GM23338 (cell line): ENCODE measurements at regions not wholly inside any gene's neighbourhood (a gene's known extent, or its start where the extent isn't known, plus 50 kb on each side); places are given as distances from the start of the nearest gene placed in this dataset.

Experiments used
- ATAC-seq: fragments of 200-7000 bp; cut with Tn5 transposase; 3 replicates; pipeline ENCODE4 v1.9.1; 2020
- DNase-seq: peaks from one replicate; pipeline ENCODE4 v3.0.0-alpha.2; 2015; ENCODE audit warnings: low spot score
- H2AFZ ChIP-seq: fragments of 200-600 bp; sonication (generic); 2 replicates; pipeline ENCODE4 v1.8.0; 2016; ENCODE audit warnings: antibody characterized with exemption, mild to moderate bottlenecking, moderate library complexity
- H3F3A ChIP-seq: fragments of 200-600 bp; sonication (generic); replicated peaks from 2 replicates; pipeline ENCODE4 v1.8.0; 2017; ENCODE audit warnings: antibody characterized with exemption, mixed run types, low read depth
- H3K27ac ChIP-seq: fragments of 200-600 bp; sonication (generic); 2 replicates; pipeline ENCODE4 v1.6.1; 2016; ENCODE audit warnings: low read depth
- H3K27me3 ChIP-seq: fragments of 200-600 bp; sonication (generic); 2 replicates; pipeline ENCODE4 v1.8.0; 2016; ENCODE audit warnings: mild to moderate bottlenecking, mixed run types, moderate library complexity; ENCODE audit not compliant: insufficient read depth
- H3K36me3 ChIP-seq: fragments of 200-600 bp; sonication (generic); 2 replicates; pipeline ENCODE4 v1.8.0; 2016; ENCODE audit warnings: mild to moderate bottlenecking; ENCODE audit not compliant: insufficient read depth
- H3K4me1 ChIP-seq: fragments of 200-600 bp; sonication (generic); 2 replicates; pipeline ENCODE4 v1.8.0; 2016; ENCODE audit warnings: mild to moderate bottlenecking, moderate library complexity; ENCODE audit not compliant: insufficient read depth
- H3K4me2 ChIP-seq: fragments of 200-600 bp; sonication (generic); 2 replicates; pipeline ENCODE4 v1.7.1; 2017; ENCODE audit warnings: mixed run types
- H3K4me3 ChIP-seq: fragments of 200-600 bp; sonication (generic); 2 replicates; pipeline ENCODE4 v1.6.1; 2016; ENCODE audit warnings: mixed run types
- H3K79me2 ChIP-seq: fragments of 200-600 bp; sonication (generic); replicated peaks from 2 replicates; pipeline ENCODE4 v1.8.0; 2017; ENCODE audit warnings: mild to moderate bottlenecking; ENCODE audit not compliant: insufficient read depth
- H3K9me2 ChIP-seq: fragments of 200-600 bp; sonication (generic); 2 replicates; pipeline ENCODE4 v1.8.0; 2017; ENCODE audit not compliant: insufficient read depth
- H4K20me1 ChIP-seq: fragments of 200-600 bp; sonication (generic); replicated peaks from 2 replicates; pipeline ENCODE4 v1.8.0; 2017; ENCODE audit warnings: mild to moderate bottlenecking; ENCODE audit not compliant: insufficient read depth
- H3K27ac Mint-ChIP-seq: 2 replicates; pipeline ENCODE4 v1.8.0; 2020; ENCODE audit warnings: inconsistent platforms, mild to moderate bottlenecking, moderate library complexity, mixed read lengths
- H3K27me3 Mint-ChIP-seq: 3 replicates; pipeline ENCODE4 v1.8.0; 2022; ENCODE audit warnings: low read depth, mild to moderate bottlenecking, moderate library complexity, mixed read lengths, inconsistent platforms; ENCODE audit not compliant: insufficient read depth, poor library complexity
- H3K36me3 Mint-ChIP-seq: 3 replicates; pipeline ENCODE4 v1.8.0; 2021; ENCODE audit warnings: low read depth, mild to moderate bottlenecking, inconsistent platforms, moderate library complexity, mixed read lengths
- H3K4me1 Mint-ChIP-seq: 3 replicates; pipeline ENCODE4 v1.8.0; 2020; ENCODE audit warnings: mild to moderate bottlenecking, inconsistent platforms, mixed read lengths
- H3K4me3 Mint-ChIP-seq: 3 replicates; pipeline ENCODE4 v1.8.0; 2021; ENCODE audit warnings: moderate library complexity, mild to moderate bottlenecking, inconsistent platforms, mixed read lengths
- H3K9me3 Mint-ChIP-seq: 3 replicates; pipeline ENCODE4 v1.8.0; 2020; ENCODE audit warnings: moderate library complexity, mild to moderate bottlenecking, inconsistent platforms, mixed read lengths
- CREB1 ChIP-seq: fragments of 250-450 bp; sonication (Bioruptor Pico); IDR thresholded peaks from 2 replicates; pipeline ENCODE4 v1.5.0; 2020; ENCODE audit warnings: low read depth, mild to moderate bottlenecking, moderate library complexity
- CTCF ChIP-seq, 2 experiments: fragments of 200-600 bp in 1 of 2; sonication (generic) in 1 of 2; conservative IDR thresholded peaks; 2 replicates each; pipeline versions ENCODE4 v1.5.1 to v1.6.1; 2016 to 2017; ENCODE audit warnings: antibody characterized with exemption in 2 of 2, low read depth in 2 of 2, mild to moderate bottlenecking in 2 of 2, moderate library complexity in 1 of 2
- ETS1 ChIP-seq: IDR thresholded peaks from 2 replicates; pipeline ENCODE4 v1.6.1; 2016; ENCODE audit warnings: antibody characterized with exemption
- EZH2 ChIP-seq: fragments of 200-600 bp; sonication (generic); IDR thresholded peaks from one replicate; pipeline ENCODE4 v1.8.0; 2017; ENCODE audit warnings: antibody characterized with exemption, mild to moderate bottlenecking, low read depth; ENCODE audit not compliant: unreplicated experiment
- EZH2phosphoT487 ChIP-seq: fragments of 200-600 bp; sonication (generic); IDR thresholded peaks from one replicate; pipeline ENCODE4 v1.8.1; 2018; ENCODE audit warnings: antibody characterized with exemption; ENCODE audit not compliant: unreplicated experiment
- JUNB ChIP-seq: IDR thresholded peaks from one replicate; pipeline ENCODE4 v1.6.1; 2016; ENCODE audit warnings: antibody characterized with exemption; ENCODE audit not compliant: unreplicated experiment
- NANOG ChIP-seq: IDR thresholded peaks from 2 replicates; pipeline ENCODE4 v1.6.1; 2016; ENCODE audit warnings: antibody characterized with exemption, borderline replicate concordance
- POLR2AphosphoS5 ChIP-seq: IDR thresholded peaks from 2 replicates; pipeline ENCODE4 v1.6.1; 2016; ENCODE audit warnings: antibody characterized with exemption, low read depth
- REST ChIP-seq: IDR thresholded peaks from one replicate; pipeline ENCODE4 v1.6.1; 2018; ENCODE audit warnings: antibody characterized with exemption; ENCODE audit not compliant: unreplicated experiment
- STAT1 ChIP-seq: IDR thresholded peaks from one replicate; pipeline ENCODE4 v1.6.1; 2016; ENCODE audit warnings: antibody characterized with exemption; ENCODE audit not compliant: unreplicated experiment
- ZNF114 ChIP-seq: fragments of 250-450 bp; sonication (Bioruptor Pico); IDR thresholded peaks from 2 replicates; pipeline ENCODE4 v1.5.0; 2020; ENCODE audit warnings: mild to moderate bottlenecking, moderate library complexity
- ZNF331 ChIP-seq: fragments of 250-450 bp; sonication (Bioruptor Pico); IDR thresholded peaks from 2 replicates; pipeline ENCODE4 v1.5.0; 2020; ENCODE audit warnings: low read depth, mild to moderate bottlenecking, moderate library complexity
- ZNF462 ChIP-seq: fragments of 250-450 bp; sonication (Bioruptor Pico); IDR thresholded peaks from 2 replicates; pipeline ENCODE4 v1.5.0; 2020; ENCODE audit warnings: mild to moderate bottlenecking, moderate library complexity

- H3K27ac Mint-ChIP-seq, result no peak overlapping the region
- H3K4me3 ChIP-seq, result peak overlapping the region; percentile 51; the same call in 1 of the 2 replicates
- H3K4me3 Mint-ChIP-seq, result no peak overlapping the region
Observed at GRCh38 chr2:201969938-201970785, 63.5 kb upstream of the FZD7 start.

More at GRCh38 chr2:201969938-201970785, 63.5 kb upstream of the FZD7 start:
- no peak for TF ChIP-seq ZNF462
- TF ChIP-seq STAT1, result no peak
- no peak for TF ChIP-seq CTCF (conservative IDR thresholded peaks at IDR 0.05; ENCODE audit: low read depth in 2 of 2)
- no peak for TF ChIP-seq ZNF331 (CRISPR knock-in tag)
- TF ChIP-seq NANOG, result no peak
- no peak for TF ChIP-seq ETS1
- no peak for TF ChIP-seq REST
- TF ChIP-seq CREB1 (CRISPR knock-in tag), result no peak
- no peak for TF ChIP-seq ZNF114 (CRISPR knock-in tag)
- no peak for TF ChIP-seq EZH2
- no peak for TF ChIP-seq EZH2phosphoT487
- no peak for TF ChIP-seq JUNB
- no peak for TF ChIP-seq POLR2AphosphoS5
- peaks cover 52% of the 10 kb centered on the region for H3K4me1 ChIP-seq
- H3K9me2 ChIP-seq, result peaks cover 9% of the 10 kb centered on the region; the same call in 1 of the 2 replicates
- H3K4me2 ChIP-seq, result peak overlapping the region; percentile 92
- Mint-ChIP-seq H3K4me1 (peaks cover 69% of the 10 kb centered on the region), H3K9me3 (peaks cover 12% of the 10 kb centered on the region; the same call in 2 of the 3 replicates), H3K36me3 (peaks cover 44% of the 10 kb centered on the region), H3K27me3 (peaks cover 16% of the 10 kb centered on the region)
- ATAC-seq (no peak), DNase-seq (no peak)
- no peaks in the 10 kb centered on the region for H3K27me3 ChIP-seq
- H3F3A ChIP-seq, result peaks cover 13% of the 10 kb centered on the region
- H3K27ac ChIP-seq, result no peak overlapping the region
- H2AFZ ChIP-seq, result no peak overlapping the region
- no peaks in the 10 kb centered on the region for H4K20me1 ChIP-seq
- H3K36me3 ChIP-seq, result no peaks in the 10 kb centered on the region; the same call in 1 of the 2 replicates
- H3K79me2 ChIP-seq, result peaks cover 37% of the 10 kb centered on the region
